Type B pancreatic cell (in vitro differentiated cells): ENCODE measurements at regions not wholly inside any gene's neighbourhood (a gene's known extent, or its start where the extent isn't known, plus 50 kb on each side); places are given as distances from the start of the nearest gene placed in this dataset.

Experiments
- DNase-seq: peaks from one replicate; pipeline ENCODE4 v3.0.0; 2021; ENCODE audit warnings: mixed read lengths; ENCODE audit not compliant: unreplicated experiment; ENCODE audit errors: extremely low spot score
- H3K27ac Mint-ChIP-seq: 2 replicates; pipeline ENCODE4 v1.8.0; 2021; ENCODE audit warnings: mild to moderate bottlenecking, mixed read lengths
- H3K27me3 Mint-ChIP-seq: 2 replicates; pipeline ENCODE4 v1.8.0; 2021; ENCODE audit warnings: mixed read lengths
- H3K36me3 Mint-ChIP-seq: 2 replicates; pipeline ENCODE4 v1.8.0; 2021; ENCODE audit warnings: mixed read lengths
- H3K4me1 Mint-ChIP-seq: one replicate; pipeline ENCODE4 v1.8.0; 2021; ENCODE audit warnings: mixed read lengths; ENCODE audit not compliant: unreplicated experiment
- H3K4me3 Mint-ChIP-seq: 2 replicates; pipeline ENCODE4 v1.8.0; 2021; ENCODE audit warnings: mild to moderate bottlenecking, mixed read lengths
- H3K9me3 Mint-ChIP-seq: 2 replicates; pipeline ENCODE4 v1.8.0; 2021; ENCODE audit warnings: mixed read lengths
- TF ChIP-seq, protein P1 (sequence below): fragments of 200-600 bp; sonication (generic); conservative IDR thresholded peaks from 2 replicates; pipeline ENCODE4 v1.5.0; 2021; ENCODE audit warnings: antibody characterized with exemption, mild to moderate bottlenecking

DNA sequence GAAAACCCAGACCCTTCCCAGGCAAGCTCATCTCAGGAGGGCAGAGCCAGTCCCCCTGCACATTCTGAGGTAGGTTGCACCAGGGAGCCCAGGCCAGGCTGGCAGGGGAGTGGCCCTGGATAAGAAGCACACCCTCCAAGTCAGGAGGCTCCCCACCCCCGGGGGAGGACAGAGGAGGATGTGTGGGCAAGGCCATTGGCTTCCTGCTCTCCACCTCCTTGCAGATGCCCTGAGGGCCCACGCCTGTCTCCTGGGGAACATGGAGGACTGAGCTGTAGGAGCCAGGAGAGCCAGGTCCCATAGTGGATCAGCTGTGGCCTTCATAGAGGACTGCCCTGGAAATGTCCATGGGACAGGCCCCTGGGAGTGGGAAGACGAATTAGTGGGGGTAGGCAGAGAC is 126.7 kb downstream of the IRF8 start:
- peaks cover 12% of the 10 kb centered on the region for H3K27me3 Mint-ChIP-seq
- H3K36me3 Mint-ChIP-seq: no peaks in the 10 kb centered on the region
- TF ChIP-seq, protein P1, sequence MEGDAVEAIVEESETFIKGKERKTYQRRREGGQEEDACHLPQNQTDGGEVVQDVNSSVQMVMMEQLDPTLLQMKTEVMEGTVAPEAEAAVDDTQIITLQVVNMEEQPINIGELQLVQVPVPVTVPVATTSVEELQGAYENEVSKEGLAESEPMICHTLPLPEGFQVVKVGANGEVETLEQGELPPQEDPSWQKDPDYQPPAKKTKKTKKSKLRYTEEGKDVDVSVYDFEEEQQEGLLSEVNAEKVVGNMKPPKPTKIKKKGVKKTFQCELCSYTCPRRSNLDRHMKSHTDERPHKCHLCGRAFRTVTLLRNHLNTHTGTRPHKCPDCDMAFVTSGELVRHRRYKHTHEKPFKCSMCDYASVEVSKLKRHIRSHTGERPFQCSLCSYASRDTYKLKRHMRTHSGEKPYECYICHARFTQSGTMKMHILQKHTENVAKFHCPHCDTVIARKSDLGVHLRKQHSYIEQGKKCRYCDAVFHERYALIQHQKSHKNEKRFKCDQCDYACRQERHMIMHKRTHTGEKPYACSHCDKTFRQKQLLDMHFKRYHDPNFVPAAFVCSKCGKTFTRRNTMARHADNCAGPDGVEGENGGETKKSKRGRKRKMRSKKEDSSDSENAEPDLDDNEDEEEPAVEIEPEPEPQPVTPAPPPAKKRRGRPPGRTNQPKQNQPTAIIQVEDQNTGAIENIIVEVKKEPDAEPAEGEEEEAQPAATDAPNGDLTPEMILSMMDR: no peak
- H3K9me3 Mint-ChIP-seq: peaks cover 5% of the 10 kb centered on the region
- H3K4me1 Mint-ChIP-seq: peaks cover 6% of the 10 kb centered on the region
- H3K4me3 Mint-ChIP-seq: no peak overlapping the region
- H3K27ac Mint-ChIP-seq: no peak overlapping the region
- no peak for DNase-seq

DNA sequence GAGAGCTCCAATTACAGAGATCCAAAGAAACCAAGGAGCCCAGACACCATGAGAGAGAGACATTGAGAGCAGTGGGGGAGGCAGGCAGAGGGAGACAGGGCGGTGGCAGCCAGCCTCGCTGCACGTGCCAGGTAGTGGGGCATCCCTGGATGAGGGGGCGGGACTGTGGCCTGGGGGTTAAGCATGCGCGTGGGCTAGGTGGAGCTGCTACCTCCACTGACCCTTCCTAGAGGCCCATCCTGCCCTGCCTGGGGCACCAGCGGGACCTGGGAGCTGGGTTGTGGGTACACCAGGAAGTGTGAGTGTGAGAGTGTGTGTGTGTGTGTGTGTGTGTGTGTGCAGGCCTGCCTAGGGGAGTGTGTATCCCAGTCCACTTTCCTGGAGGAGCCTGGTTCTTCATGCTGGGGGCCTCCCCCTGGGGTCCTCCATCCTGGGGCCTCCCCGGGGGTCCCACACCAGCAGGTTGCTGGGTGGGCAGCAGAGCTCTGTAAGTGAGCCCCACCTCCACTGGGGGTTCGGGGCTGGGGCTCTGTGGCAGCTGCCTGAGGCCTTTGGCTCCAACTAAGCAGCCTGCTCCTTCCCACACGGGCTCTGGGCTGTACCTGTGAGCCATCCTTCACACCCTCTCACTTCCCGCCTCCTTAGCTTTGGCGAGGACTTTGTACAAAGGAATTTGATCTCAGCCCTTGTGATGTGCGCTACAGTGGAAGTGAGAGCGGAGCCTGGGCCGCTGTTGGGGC is 127.4 kb downstream of the IRF8 start:
- DNase-seq: no peak
- Mint-ChIP-seq H3K27ac (no peak overlapping the region), H3K4me1 (peaks cover 6% of the 10 kb centered on the region), H3K9me3 (peaks cover 5% of the 10 kb centered on the region), H3K4me3 (no peak overlapping the region), H3K27me3 (peaks cover 13% of the 10 kb centered on the region), H3K36me3 (no peaks in the 10 kb centered on the region)
- TF ChIP-seq, protein P1: no peak

DNA sequence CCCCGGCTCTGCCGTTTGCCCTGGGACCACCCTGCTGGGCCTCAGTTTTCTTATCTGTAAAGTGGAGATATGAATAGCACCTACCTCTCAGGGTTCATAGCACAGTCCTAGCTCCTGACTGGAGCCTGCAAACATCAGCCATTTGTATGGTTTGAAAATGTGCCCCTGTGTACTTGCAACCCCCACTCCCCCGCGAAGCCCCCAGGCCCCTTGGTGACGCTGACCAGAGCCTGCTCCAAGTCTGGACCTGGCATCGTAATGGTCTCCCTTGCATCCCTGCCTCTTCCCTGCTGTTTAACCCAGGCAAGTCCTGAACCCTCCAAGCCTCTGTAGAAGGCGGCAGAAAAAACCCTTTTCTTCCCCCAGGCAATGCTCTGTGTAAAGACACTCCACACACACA is 128.0 kb downstream of the IRF8 start:
- Mint-ChIP-seq H3K4me3 (peak overlapping the region; percentile 14), H3K9me3 (peaks cover 5% of the 10 kb centered on the region), H3K4me1 (peaks cover 7% of the 10 kb centered on the region), H3K27me3 (peaks cover 13% of the 10 kb centered on the region), H3K36me3 (no peaks in the 10 kb centered on the region), H3K27ac (peak overlapping the region; percentile 67)
- TF ChIP-seq, protein P1: no peak
- no peak for DNase-seq

DNA sequence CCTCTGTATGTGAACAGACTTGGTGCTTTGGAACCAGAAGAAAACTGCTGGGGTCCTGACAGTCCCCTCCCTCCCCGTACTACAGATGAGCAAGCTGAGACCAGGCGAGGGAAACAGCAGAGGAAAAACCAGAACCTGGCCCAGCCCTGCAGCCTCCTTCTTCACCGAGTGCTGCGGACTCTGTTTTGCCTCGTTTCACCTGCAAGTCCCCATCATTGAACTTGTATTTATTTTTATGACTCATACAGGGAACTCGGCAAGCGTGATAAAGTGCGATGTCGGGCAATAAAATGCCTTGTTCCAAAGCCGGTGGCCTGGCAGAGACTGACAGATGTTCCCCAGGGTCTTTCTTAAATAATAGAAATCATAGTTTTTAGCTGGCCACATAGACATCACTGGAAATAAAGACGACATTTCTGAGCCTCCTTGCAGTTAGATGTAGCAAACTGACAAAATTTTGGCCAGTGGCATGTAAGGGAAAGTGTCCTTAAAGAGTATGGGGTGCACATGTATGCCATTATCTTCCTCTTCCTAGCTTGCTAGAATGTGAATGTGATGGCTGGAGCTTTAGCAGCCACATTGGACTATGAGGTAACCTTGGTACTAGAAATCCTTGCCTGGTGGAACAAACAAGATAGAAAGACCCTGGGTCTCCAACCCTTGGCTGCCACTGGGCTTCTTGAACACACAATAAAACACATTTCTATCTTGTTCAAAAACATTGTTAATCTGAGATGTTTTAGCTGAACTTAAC is 128.6 kb downstream of the IRF8 start:
- H3K4me3 Mint-ChIP-seq: peak overlapping the region; percentile 14
- no peak for DNase-seq

DNA sequence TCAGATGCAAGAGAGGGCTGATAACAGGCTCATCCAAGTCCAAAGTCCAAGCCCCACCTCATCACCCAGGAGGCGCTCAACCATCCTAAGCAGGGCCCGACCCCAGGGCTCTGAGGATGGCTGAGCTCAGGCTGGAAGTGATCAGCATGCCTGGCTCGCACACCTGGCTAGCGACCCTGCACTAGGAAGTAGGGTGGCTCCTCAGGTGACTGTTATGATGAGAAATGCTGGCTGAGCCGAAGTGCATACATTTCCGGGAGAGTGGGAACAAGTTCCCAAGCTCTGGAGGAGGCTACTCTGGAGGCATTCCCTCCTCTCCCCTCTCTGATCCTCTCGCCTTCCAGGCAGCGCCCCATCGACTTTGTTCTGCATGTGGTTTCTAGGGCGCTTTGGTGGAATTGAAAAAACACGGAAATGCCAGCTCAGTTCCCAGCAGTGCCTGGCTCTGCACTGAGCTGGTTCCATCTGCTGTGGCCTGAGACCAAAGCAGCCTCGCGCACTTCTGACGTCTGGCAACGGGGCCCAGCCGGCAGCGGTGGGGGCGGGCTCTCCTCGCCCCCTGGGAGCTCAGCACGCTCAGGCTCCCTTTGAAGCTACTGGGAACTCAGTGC is 130.3 kb downstream of the IRF8 start:
- Mint-ChIP-seq H3K4me1 (peaks cover 23% of the 10 kb centered on the region), H3K27me3 (peaks cover 27% of the 10 kb centered on the region), H3K9me3 (peaks cover 5% of the 10 kb centered on the region), H3K27ac (no peak overlapping the region), H3K4me3 (no peak overlapping the region), H3K36me3 (no peaks in the 10 kb centered on the region)
- TF ChIP-seq, protein P1: no peak
- DNase-seq: no peak

More for the DNA sequence above, 128.6 kb downstream of the IRF8 start:
- Mint-ChIP-seq H3K9me3 (peaks cover 5% of the 10 kb centered on the region), H3K27ac (peak overlapping the region; percentile 67), H3K36me3 (no peaks in the 10 kb centered on the region), H3K27me3 (peaks cover 17% of the 10 kb centered on the region), H3K4me1 (peaks cover 14% of the 10 kb centered on the region)
- TF ChIP-seq, protein P1: no peak
